SK-N-MC (cell line): ENCODE measurements at regions not wholly inside any gene's neighbourhood (a gene's known extent, or its start where the extent isn't known, plus 50 kb on each side); places are given as distances from the start of the nearest gene placed in this dataset.

ENCODE experiments used
- DNase-seq: peaks from one replicate; pipeline ENCODE4 v3.0.0-alpha.2; 2011; ENCODE audit warnings: low read depth, low spot score
- H3K27ac ChIP-seq: fragments of 200-600 bp; sonication (generic); 2 replicates; pipeline ENCODE4 v1.5.1; 2016; ENCODE audit warnings: mixed run types
- H3K36me3 ChIP-seq: fragments of 200-600 bp; sonication (generic); 2 replicates; pipeline ENCODE4 v1.6.1; 2017; ENCODE audit warnings: antibody characterized with exemption, low read length, mixed read lengths; ENCODE audit not compliant: insufficient read depth
- H3K4me3 ChIP-seq: fragments of 200-600 bp; sonication (generic); 2 replicates; pipeline ENCODE4 v1.5.1; 2016
- H3K9ac ChIP-seq: fragments of 200-600 bp; sonication (generic); 2 replicates; pipeline ENCODE4 v1.8.0; 2017; ENCODE audit warnings: mixed run types, mixed read lengths; ENCODE audit not compliant: insufficient read length
- H3K9me3 ChIP-seq: fragments of 200-600 bp; sonication (generic); 2 replicates; pipeline ENCODE4 v1.6.1; 2017; ENCODE audit warnings: low read depth, mild to moderate bottlenecking, antibody characterized with exemption, low read length, moderate library complexity, mixed read lengths
- EZH2 ChIP-seq: fragments of 200-600 bp; sonication (generic); IDR thresholded peaks from one replicate; pipeline ENCODE4 v1.6.1; 2017; ENCODE audit warnings: antibody characterized with exemption
- FOXP2 ChIP-seq: optimal IDR thresholded peaks from 2 replicates; pipeline ENCODE3; 2011; ENCODE audit warnings: mild to moderate bottlenecking, moderate library complexity; ENCODE audit not compliant: insufficient read depth; ENCODE audit errors: extremely low read length, control extremely low read depth
- POLR2AphosphoS5 ChIP-seq: IDR thresholded peaks from 2 replicates; pipeline ENCODE4 v1.6.1; 2012; ENCODE audit warnings: mild to moderate bottlenecking, low read depth, low read length, borderline replicate concordance

DNA sequence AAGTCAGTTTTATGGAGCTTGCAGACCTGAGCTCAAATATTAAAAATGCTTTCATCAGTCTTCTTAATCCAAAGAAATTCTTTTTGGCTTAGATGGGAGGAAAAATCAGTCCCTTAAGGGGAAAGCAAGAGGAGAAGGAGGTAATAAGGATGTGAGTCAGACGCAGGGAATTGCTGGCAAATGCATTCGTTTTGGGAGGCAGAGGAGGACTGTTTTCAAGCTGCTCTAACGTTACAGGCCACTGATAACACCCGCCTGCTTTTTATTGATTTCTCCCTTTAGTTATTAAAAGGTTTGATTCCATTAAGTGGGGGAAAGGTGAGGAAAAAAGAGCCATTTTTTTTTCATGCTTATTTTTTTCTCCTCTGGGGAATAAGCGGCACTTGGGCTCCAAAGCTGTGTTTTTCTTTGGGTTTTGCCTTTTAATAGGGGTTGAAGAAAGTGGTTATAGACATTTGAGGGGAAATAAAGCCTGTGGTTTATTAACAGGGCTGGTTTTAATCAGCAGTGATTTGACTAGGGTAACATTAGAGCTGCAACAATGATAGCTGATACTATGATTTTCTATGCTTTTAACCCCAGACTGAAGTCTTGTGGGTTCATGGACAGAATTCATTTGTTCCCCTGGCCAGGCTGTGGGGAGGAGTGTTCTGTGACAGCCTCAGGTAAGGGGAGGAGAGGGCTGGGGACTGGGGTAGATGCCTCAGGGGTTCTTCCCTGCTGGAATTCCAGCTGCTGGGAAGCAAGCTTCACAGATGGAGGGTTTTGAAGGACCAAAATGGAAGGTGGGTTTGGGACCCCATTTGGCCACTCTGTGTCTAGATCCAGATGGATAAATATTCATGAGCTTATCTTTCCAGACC, 225.2 kb downstream of the GAS1 start:
- H3K36me3 ChIP-seq: no peaks in the 10 kb centered on the region
- peak overlapping the region; percentile 44; the same call in 1 of the 2 replicates for H3K4me3 ChIP-seq
- TF ChIP-seq FOXP2: no peak
- no peak for TF ChIP-seq POLR2AphosphoS5
- no peak for TF ChIP-seq EZH2
- H3K9ac ChIP-seq: peak overlapping the region; percentile 35
- peak overlapping the region; percentile 55; the same call in 1 of the 2 replicates for H3K27ac ChIP-seq
- DNase-seq: no peak
- no peaks in the 10 kb centered on the region; the same call in 1 of the 2 replicates for H3K9me3 ChIP-seq

GRCh38 chr9:86721226-86721781, 226.0 kb downstream of the GAS1 start:
- Histone ChIP-seq H3K9me3 (no peaks in the 10 kb centered on the region; the same call in 1 of the 2 replicates), H3K36me3 (no peaks in the 10 kb centered on the region), H3K4me3 (no peak overlapping the region), H3K9ac (no peak overlapping the region), H3K27ac (no peak overlapping the region)
- DNase-seq: no peak
- TF ChIP-seq FOXP2 (no peak), EZH2 (no peak), POLR2AphosphoS5 (no peak)

DNA sequence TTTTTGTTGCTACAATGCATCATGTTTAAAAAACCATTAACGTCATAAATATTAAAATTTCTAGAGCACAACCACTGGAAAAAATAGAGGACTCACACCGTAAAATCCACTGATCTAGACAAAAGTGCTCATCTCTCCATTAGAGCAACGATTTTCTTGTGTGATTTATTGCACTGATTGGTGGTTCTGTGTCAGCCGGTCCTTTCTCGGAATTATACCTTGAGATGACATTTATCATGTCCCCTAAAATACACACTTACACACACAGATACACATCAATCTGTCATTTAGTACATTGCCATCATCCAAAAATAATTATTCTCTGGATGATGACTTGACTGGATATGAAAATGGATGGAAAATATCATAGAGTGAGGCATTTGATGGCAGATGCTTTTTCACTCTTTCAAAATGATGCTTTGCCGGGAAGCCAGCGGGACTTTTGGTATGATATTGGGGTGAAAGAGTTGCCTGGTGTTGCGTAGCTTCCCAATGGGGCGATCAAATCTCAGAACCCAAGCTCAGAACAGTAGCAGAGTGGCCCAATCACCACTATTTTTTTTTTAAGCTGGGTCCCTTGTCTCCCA, 226.6 kb downstream of the GAS1 start:
- Histone ChIP-seq H3K4me3 (no peak overlapping the region), H3K27ac (no peak overlapping the region), H3K9me3 (no peaks in the 10 kb centered on the region; the same call in 1 of the 2 replicates), H3K36me3 (no peaks in the 10 kb centered on the region), H3K9ac (no peak overlapping the region)
- DNase-seq: no peak
- TF ChIP-seq POLR2AphosphoS5 (no peak), EZH2 (no peak), FOXP2 (no peak)

DNA sequence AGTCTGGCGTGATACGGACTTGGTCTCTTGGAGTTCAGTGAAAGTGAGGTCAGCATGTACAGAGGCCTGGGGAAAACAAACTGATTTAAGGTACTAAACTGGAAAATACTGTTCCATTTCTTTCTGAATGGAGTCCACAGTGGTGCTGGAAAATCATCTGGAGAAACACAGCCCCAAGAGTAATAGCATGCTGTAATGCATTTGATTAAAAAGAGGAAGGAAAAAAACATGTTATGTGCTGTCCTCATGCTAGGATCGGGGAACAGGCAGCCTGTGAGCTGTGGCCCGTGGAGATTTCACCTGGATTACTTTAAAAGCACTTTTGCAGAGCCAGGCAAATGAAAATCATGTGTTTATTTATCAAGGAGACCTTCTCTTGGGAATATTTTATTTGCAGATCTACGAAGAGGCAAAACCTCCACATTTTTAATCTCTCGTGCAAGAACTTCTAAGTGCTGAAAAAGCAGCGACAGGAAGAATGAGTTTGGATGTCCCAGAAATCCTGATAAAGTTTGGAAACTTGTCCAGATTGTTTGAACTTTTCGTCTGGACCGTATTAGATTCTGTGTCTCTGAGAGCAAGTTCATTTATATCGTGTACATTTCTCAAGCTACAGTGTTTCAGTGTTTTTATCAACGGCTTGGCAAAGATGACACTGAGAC, 228.8 kb downstream of the GAS1 start:
- Histone ChIP-seq H3K36me3 (no peaks in the 10 kb centered on the region), H3K27ac (no peak overlapping the region), H3K9ac (no peak overlapping the region), H3K9me3 (no peaks in the 10 kb centered on the region; the same call in 1 of the 2 replicates), H3K4me3 (no peak overlapping the region)
- TF ChIP-seq POLR2AphosphoS5 (no peak), FOXP2 (no peak), EZH2 (no peak)
- no peak for DNase-seq

DNA sequence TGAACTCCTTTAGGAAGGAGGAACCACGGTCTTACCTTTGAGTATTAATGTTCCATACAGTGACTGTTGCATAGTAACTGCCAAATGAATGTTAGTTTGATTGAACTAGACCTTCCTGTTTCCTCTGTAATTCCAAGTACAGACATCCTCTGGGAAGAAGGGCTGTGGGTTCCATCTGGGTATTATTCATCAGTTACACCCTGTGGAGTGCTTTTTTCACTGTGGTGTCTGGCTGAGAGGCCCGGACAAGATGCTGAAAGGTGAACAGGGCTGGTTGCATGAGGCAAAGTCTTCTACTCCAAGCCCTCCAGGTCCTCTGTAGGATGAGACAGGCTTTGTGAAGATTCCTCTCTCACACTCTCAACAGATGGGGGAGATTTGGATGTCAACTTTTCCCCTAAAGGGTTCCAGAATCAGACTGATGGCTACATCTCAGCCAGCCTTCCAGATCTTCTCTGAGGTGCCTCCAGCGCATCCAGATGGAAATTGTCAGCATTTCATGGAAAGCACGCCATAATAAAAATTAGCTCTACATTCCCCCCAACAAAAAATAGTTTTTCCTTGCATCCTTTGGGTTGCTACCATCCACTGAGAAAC, 230.9 kb downstream of the GAS1 start:
- TF ChIP-seq EZH2 (no peak), POLR2AphosphoS5 (no peak), FOXP2 (no peak)
- Histone ChIP-seq H3K36me3 (no peaks in the 10 kb centered on the region), H3K4me3 (no peak overlapping the region), H3K9me3 (no peaks in the 10 kb centered on the region; the same call in 1 of the 2 replicates), H3K27ac (no peak overlapping the region), H3K9ac (no peak overlapping the region)
- DNase-seq: no peak

GRCh38 chr9:86714999-86715398, 232.3 kb downstream of the GAS1 start:
- no peaks in the 10 kb centered on the region for H3K9me3 ChIP-seq
- TF ChIP-seq POLR2AphosphoS5: no peak
- no peak for TF ChIP-seq EZH2
- no peak for TF ChIP-seq FOXP2
- no peak for DNase-seq
- H3K9ac ChIP-seq: no peak overlapping the region
- H3K27ac ChIP-seq: no peak overlapping the region
- H3K4me3 ChIP-seq: no peak overlapping the region
- no peaks in the 10 kb centered on the region for H3K36me3 ChIP-seq

DNA sequence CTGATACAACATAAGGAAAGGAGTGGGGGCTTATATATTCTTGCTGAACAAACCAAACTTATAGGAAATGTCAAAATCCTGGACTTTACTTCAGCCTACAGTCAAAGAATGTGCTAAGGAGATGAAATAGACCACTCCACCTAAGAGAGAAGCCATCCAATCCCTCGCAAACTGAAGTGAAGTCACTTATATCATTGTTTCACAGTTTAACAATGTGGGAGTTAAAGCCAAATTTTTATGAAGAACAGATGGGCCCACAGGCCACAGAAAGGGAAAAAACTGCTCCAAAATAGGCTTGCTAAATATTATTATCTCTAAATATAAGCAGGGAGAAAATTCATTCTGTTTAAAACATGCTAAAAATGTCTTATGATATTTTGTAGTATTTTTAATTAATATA, 233.3 kb downstream of the GAS1 start:
- H3K4me3 ChIP-seq: no peak overlapping the region
- H3K36me3 ChIP-seq: no peaks in the 10 kb centered on the region
- H3K9ac ChIP-seq: no peak overlapping the region
- no peak for TF ChIP-seq EZH2
- TF ChIP-seq FOXP2: no peak
- TF ChIP-seq POLR2AphosphoS5: no peak
- no peak for DNase-seq
- no peaks in the 10 kb centered on the region for H3K9me3 ChIP-seq
- no peak overlapping the region for H3K27ac ChIP-seq

DNA sequence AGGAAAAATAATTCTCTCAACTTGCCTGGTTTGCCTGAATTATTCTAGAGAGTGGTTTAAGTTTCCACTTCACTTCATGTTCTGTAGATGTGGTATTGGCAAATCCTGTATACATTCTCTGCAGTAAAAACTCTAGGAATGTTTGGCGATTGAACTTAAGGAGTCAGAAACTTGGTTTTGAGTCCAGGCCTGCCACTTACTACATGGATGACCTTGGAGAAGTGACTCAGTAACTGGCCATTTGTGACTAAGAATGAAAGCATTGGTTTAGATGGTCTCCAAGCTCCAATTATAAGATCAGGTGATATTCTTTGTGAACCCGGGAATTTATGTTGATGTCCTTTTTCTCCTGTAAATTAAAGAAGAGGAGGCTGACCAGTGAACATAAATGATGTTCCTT, 233.8 kb downstream of the GAS1 start:
- Histone ChIP-seq H3K9ac (no peak overlapping the region), H3K9me3 (no peaks in the 10 kb centered on the region), H3K36me3 (no peaks in the 10 kb centered on the region), H3K27ac (no peak overlapping the region), H3K4me3 (no peak overlapping the region)
- no peak for DNase-seq
- TF ChIP-seq FOXP2 (no peak), POLR2AphosphoS5 (no peak)
